GM12878 (cell line): ENCODE measurements at regions not wholly inside any gene's neighbourhood (a gene's known extent, or its start where the extent isn't known, plus 50 kb on each side); places are given as distances from the start of the nearest gene placed in this dataset.
A peak's percentile ranks its signal among the peaks of the same experiment; 100 is the strongest.

Experiments used
- BMI1 ChIP-seq: fragments of 450-650 bp; IDR thresholded peaks from 2 replicates; pipeline ENCODE4 v1.6.1; 2016; ENCODE audit warnings: mild to moderate bottlenecking, moderate library complexity, borderline replicate concordance
- ETV6 ChIP-seq, 2 experiments: fragments of 450-650 bp in 1 of 2; IDR thresholded peaks in 1 of 2; conservative IDR thresholded peaks in 1 of 2; 2 replicates each; pipeline ENCODE4 v1.6.1; 2014; ENCODE audit warnings: antibody characterized with exemption in 1 of 2, borderline replicate concordance in 1 of 2, low read depth in 1 of 2, mild to moderate bottlenecking in 1 of 2, moderate library complexity in 1 of 2
- IRF4 ChIP-seq: IDR thresholded peaks from 2 replicates; pipeline ENCODE4 v1.6.1; 2011; ENCODE audit warnings: low read depth, low read length
- MEF2B ChIP-seq: fragments of 450-650 bp; IDR thresholded peaks from 2 replicates; pipeline ENCODE4 v1.6.1; 2018; ENCODE audit warnings: mild to moderate bottlenecking, moderate library complexity; ENCODE audit not compliant: partially characterized antibody, poor library complexity, severe bottlenecking
- MTA2 ChIP-seq: fragments of 450-650 bp; IDR thresholded peaks from 2 replicates; pipeline ENCODE4 v1.6.1; 2016; ENCODE audit warnings: low read depth, mild to moderate bottlenecking, moderate library complexity
- NBN ChIP-seq: fragments of 450-650 bp; IDR thresholded peaks from 2 replicates; pipeline ENCODE4 v1.6.1; 2016
- NFIC ChIP-seq: IDR thresholded peaks from 2 replicates; pipeline ENCODE4 v1.6.1; 2012; ENCODE audit warnings: low read depth, mild to moderate bottlenecking, inconsistent platforms, low read length, moderate library complexity
- PML ChIP-seq: IDR thresholded peaks from 2 replicates; pipeline ENCODE4 v1.6.1; 2012; ENCODE audit warnings: low read length, inconsistent platforms
- POLR2AphosphoS5 ChIP-seq: IDR thresholded peaks from 2 replicates; pipeline ENCODE4 v1.6.1; 2011; ENCODE audit warnings: mild to moderate bottlenecking, low read length, inconsistent platforms
- RAD21 ChIP-seq: IDR thresholded peaks from 2 replicates; pipeline ENCODE4 v1.6.1; 2011; ENCODE audit warnings: mild to moderate bottlenecking, low read depth, low read length, moderate library complexity; ENCODE audit not compliant: insufficient read depth
- SPI1 ChIP-seq: IDR thresholded peaks from 2 replicates; pipeline ENCODE4 v1.6.1; 2011; ENCODE audit warnings: low read depth, mild to moderate bottlenecking, low read length, moderate library complexity, borderline replicate concordance; ENCODE audit not compliant: insufficient read depth
- SUPT20H ChIP-seq: IDR thresholded peaks from 2 replicates; pipeline ENCODE4 v1.6.1; 2011; ENCODE audit warnings: low read depth, mild to moderate bottlenecking, low read length, moderate library complexity, borderline replicate concordance; ENCODE audit not compliant: control insufficient read depth
- TCF12 ChIP-seq: IDR thresholded peaks from 2 replicates; pipeline ENCODE4 v1.6.1; 2011; ENCODE audit warnings: low read depth, mild to moderate bottlenecking, low read length
- TCF7 ChIP-seq: IDR thresholded peaks from 2 replicates; pipeline ENCODE4 v1.6.1; 2014; ENCODE audit warnings: antibody characterized with exemption, borderline replicate concordance
- YBX1 ChIP-seq: fragments of 450-650 bp; IDR thresholded peaks from 2 replicates; pipeline ENCODE4 v1.6.1; 2016; ENCODE audit warnings: antibody characterized with exemption
- ZNF274 ChIP-seq: IDR thresholded peaks from one replicate; pipeline ENCODE4 v1.8.0; 2011; ENCODE audit not compliant: insufficient read length, insufficient read depth
- ZNF384 ChIP-seq: IDR thresholded peaks from 2 replicates; pipeline ENCODE4 v1.6.1; 2012; ENCODE audit warnings: low read depth, mild to moderate bottlenecking, low read length, improper control_type of control experiment, borderline replicate concordance
- TF ChIP-seq, protein P1 (sequence below): fragments of 450-650 bp; IDR thresholded peaks from 2 replicates; pipeline ENCODE4 v1.6.1; 2017; ENCODE audit warnings: low read depth, mild to moderate bottlenecking, moderate library complexity
- TF ChIP-seq, protein P2 (sequence below): fragments of 450-650 bp; IDR thresholded peaks from 2 replicates; pipeline ENCODE4 v1.6.1; 2016; ENCODE audit warnings: mild to moderate bottlenecking
- TF ChIP-seq, protein P3 (sequence below): fragments of 450-650 bp; IDR thresholded peaks from 2 replicates; pipeline ENCODE4 v1.6.1; 2017; ENCODE audit warnings: mild to moderate bottlenecking
- TF ChIP-seq, protein P4 (sequence below): fragments of 450-650 bp; conservative IDR thresholded peaks from 2 replicates; pipeline ENCODE4 v1.6.1; 2017; ENCODE audit warnings: mild to moderate bottlenecking, moderate library complexity

DNA sequence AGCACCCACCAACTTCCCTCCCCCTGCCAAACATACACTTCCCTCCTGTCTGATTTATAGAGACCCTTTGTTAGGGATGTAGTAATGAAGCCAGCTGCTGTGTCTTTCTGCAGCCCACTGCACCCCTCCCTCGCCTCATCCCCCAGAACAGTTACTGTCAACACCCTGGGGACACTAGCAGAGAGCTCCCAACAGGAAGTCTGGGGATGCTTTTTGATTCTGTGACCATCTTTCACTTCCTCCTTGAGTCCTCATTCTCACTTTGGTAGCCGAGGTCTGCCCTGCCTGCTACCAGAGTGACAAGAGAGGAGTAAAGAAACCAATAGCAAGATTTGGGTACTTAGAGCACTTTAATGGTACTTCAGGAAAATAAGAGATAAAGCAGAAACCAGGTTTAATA lies 201.6 kb downstream of the SATB1 start (continued):
- TF ChIP-seq, protein P1, sequence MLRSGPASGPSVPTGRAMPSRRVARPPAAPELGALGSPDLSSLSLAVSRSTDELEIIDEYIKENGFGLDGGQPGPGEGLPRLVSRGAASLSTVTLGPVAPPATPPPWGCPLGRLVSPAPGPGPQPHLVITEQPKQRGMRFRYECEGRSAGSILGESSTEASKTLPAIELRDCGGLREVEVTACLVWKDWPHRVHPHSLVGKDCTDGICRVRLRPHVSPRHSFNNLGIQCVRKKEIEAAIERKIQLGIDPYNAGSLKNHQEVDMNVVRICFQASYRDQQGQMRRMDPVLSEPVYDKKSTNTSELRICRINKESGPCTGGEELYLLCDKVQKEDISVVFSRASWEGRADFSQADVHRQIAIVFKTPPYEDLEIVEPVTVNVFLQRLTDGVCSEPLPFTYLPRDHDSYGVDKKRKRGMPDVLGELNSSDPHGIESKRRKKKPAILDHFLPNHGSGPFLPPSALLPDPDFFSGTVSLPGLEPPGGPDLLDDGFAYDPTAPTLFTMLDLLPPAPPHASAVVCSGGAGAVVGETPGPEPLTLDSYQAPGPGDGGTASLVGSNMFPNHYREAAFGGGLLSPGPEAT = peak; percentile 52; the same call in 1 of the 2 replicates
- TF ChIP-seq TCF7 (no peak), RAD21 (0 out of 2 replicates have a peak, but pooled peaks have one; percentile 12), NFIC (peak; percentile 70), SPI1 (peak; percentile 95), ZNF384 (no peak), IRF4 (peak; percentile 75; the same call in 1 of the 2 replicates), TCF12 (peak; percentile 51; the same call in 1 of the 2 replicates), MEF2B (peak; percentile 90), ZNF274 (no peak), BMI1 (no peak; the same call in 1 of the 2 replicates), SUPT20H (no peak), ETV6 (conservative IDR thresholded peaks at IDR 0.05 in 1 of 2, IDR thresholded peaks at IDR 0.05 in 1 of 2; ENCODE audit: borderline replicate concordance in 1 of 2, low read depth in 1 of 2) (peak in 1 of 2 experiments; percentile 85; a peak in 2 of 4 replicates), NBN (0 out of 2 replicates have a peak, but pooled peaks have one; percentile 16), POLR2AphosphoS5 (no peak), PML (peak; percentile 53; the same call in 1 of the 2 replicates), MTA2 (peak; percentile 52), YBX1 (no peak)
- TF ChIP-seq, protein P2, sequence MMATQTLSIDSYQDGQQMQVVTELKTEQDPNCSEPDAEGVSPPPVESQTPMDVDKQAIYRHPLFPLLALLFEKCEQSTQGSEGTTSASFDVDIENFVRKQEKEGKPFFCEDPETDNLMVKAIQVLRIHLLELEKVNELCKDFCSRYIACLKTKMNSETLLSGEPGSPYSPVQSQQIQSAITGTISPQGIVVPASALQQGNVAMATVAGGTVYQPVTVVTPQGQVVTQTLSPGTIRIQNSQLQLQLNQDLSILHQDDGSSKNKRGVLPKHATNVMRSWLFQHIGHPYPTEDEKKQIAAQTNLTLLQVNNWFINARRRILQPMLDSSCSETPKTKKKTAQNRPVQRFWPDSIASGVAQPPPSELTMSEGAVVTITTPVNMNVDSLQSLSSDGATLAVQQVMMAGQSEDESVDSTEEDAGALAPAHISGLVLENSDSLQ = 0 out of 2 replicates have a peak, but pooled peaks have one; percentile 8
- TF ChIP-seq, protein P3, sequence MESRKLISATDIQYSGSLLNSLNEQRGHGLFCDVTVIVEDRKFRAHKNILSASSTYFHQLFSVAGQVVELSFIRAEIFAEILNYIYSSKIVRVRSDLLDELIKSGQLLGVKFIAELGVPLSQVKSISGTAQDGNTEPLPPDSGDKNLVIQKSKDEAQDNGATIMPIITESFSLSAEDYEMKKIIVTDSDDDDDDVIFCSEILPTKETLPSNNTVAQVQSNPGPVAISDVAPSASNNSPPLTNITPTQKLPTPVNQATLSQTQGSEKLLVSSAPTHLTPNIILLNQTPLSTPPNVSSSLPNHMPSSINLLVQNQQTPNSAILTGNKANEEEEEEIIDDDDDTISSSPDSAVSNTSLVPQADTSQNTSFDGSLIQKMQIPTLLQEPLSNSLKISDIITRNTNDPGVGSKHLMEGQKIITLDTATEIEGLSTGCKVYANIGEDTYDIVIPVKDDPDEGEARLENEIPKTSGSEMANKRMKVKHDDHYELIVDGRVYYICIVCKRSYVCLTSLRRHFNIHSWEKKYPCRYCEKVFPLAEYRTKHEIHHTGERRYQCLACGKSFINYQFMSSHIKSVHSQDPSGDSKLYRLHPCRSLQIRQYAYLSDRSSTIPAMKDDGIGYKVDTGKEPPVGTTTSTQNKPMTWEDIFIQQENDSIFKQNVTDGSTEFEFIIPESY = no peak
- TF ChIP-seq, protein P4, sequence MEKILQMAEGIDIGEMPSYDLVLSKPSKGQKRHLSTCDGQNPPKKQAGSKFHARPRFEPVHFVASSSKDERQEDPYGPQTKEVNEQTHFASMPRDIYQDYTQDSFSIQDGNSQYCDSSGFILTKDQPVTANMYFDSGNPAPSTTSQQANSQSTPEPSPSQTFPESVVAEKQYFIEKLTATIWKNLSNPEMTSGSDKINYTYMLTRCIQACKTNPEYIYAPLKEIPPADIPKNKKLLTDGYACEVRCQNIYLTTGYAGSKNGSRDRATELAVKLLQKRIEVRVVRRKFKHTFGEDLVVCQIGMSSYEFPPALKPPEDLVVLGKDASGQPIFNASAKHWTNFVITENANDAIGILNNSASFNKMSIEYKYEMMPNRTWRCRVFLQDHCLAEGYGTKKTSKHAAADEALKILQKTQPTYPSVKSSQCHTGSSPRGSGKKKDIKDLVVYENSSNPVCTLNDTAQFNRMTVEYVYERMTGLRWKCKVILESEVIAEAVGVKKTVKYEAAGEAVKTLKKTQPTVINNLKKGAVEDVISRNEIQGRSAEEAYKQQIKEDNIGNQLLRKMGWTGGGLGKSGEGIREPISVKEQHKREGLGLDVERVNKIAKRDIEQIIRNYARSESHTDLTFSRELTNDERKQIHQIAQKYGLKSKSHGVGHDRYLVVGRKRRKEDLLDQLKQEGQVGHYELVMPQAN = no peak
